ENCODE measurements at regions not wholly inside any gene's neighbourhood (a gene's known extent, or its start where the extent isn't known, plus 50 kb on each side); places are given as distances from the start of the nearest gene placed in this dataset.

GRCh38 chr7:17146621-17147020, 151.8 kb upstream of the AHR start:
- TF ChIP-seq CTCF (IDR thresholded peaks at IDR 0.05; ENCODE audit: insufficient read depth, low read length): no peak
- no peak for DNase-seq (ENCODE audit: low read depth)
- H3K4me3 ChIP-seq (ENCODE audit: low read depth, low read length): no peak overlapping the region

GRCh38 chr7:17147409-17147808, 151.0 kb upstream of the AHR start:
- TF ChIP-seq CTCF (IDR thresholded peaks at IDR 0.05; ENCODE audit: insufficient read depth, low read length): no peak
- no peak overlapping the region for H3K4me3 ChIP-seq (ENCODE audit: low read depth, low read length)
- DNase-seq (ENCODE audit: low read depth): no peak

DNA sequence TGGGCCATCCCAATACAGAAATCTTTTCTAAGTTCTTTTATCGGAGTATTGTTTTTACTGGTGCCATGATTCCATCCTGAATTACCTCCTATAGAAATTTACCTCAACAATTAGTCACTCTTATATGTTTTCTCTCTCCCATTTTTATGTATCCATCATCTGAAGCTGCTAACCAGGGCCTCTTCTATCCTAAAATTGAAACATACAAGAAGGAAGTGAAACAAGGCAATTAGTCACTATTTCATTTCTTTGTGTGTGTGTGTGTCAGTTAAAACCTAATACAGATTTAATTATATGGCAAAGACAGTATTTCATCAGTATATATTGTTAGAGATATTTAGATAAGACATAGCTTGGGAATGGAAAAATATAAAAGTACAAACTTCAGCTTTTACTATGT, 148.4 kb upstream of the AHR start:
- H3K4me3 ChIP-seq (ENCODE audit: low read depth, low read length): no peak overlapping the region
- no peak for TF ChIP-seq CTCF (IDR thresholded peaks at IDR 0.05; ENCODE audit: insufficient read depth, low read length)
- DNase-seq (ENCODE audit: low read depth): no peak

DNA sequence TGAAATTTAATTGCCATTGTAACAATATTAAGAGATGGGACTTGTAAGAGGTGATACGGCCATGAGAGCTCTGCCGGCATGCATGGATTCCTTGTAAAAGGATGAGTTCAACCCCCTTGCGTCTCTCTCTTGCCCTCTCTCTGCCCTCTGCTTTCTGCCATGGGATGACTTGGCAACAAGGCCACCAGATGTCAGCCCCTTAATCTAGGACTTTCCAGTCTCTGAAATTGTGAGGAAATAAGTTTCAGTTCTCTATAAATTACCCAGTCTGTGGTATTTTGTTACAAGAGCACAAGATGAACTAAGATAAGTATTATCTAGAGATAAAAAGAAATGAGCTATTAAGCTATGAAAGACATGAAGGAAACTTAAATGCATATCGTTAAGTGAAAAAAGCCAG, 145.7 kb upstream of the AHR start:
- no peak for DNase-seq (ENCODE audit: low read depth)
- no peak overlapping the region for H3K4me3 ChIP-seq (ENCODE audit: low read depth, low read length)
- TF ChIP-seq CTCF (IDR thresholded peaks at IDR 0.05; ENCODE audit: insufficient read depth, low read length): no peak

GRCh38 chr7:17153536-17153935, 144.9 kb upstream of the AHR start:
- H3K4me3 ChIP-seq (ENCODE audit: low read depth, low read length): no peak overlapping the region
- no peak for TF ChIP-seq CTCF (IDR thresholded peaks at IDR 0.05; ENCODE audit: insufficient read depth, low read length)
- DNase-seq (ENCODE audit: low read depth): no peak

DNA sequence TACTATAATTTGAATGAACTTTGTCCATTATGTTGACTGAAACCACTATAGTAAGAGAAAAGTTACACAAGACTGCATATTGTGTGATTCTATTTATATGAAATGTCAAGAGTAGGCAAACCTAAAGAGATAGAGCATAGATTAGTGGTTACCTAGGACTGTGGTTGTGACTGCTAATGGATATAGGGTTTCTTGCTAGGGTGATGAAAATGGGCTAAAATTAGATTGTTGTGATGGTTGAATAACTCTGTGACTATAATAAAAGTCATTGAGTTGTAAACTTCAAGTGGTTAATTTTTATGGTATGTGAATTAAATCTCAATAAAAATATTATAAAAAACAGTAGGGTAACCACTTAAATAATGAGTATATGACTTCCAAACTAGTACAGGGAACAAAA, 142.9 kb upstream of the AHR start:
- H3K4me3 ChIP-seq (ENCODE audit: low read depth, low read length): no peak overlapping the region
- no peak for TF ChIP-seq CTCF (IDR thresholded peaks at IDR 0.05; ENCODE audit: insufficient read depth, low read length)
- DNase-seq (ENCODE audit: low read depth): no peak

DNA sequence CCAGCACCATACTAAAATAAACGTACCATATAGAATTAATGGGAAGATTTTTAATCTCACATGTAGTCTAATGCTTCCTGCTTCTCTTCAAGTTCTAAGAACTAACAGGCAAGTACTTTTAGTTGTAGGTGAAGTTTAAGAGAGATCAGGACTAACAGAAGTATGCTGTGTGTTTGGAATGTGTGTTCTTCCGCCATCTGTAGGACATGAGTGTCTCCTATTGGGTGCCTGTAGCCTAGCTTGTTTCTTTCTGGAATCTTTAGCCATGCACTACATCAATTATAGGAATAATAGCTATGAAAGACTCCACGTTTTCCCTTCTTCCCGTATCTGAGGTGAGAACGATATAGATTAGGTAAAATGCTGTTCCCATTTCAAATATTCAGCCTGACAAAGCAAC, 140.2 kb upstream of the AHR start:
- TF ChIP-seq CTCF (IDR thresholded peaks at IDR 0.05; ENCODE audit: insufficient read depth, low read length): no peak
- DNase-seq (ENCODE audit: low read depth): no peak
- H3K4me3 ChIP-seq (ENCODE audit: low read depth, low read length): no peak overlapping the region
